Neuronal stem cell (in vitro differentiated cells): ENCODE measurements at regions not wholly inside any gene's neighbourhood (a gene's known extent, or its start where the extent isn't known, plus 50 kb on each side); places are given as distances from the start of the nearest gene placed in this dataset.

ENCODE experiments used
- DNase-seq: peaks from one replicate; pipeline ENCODE4 v3.0.0-alpha.2; 2013; ENCODE audit warnings: low spot score
- H2AFZ ChIP-seq: one replicate; pipeline ENCODE4 v1.6.1; 2013; ENCODE audit warnings: mild to moderate bottlenecking, low read length, inconsistent platforms
- H2AK5ac ChIP-seq: 2 replicates; pipeline ENCODE4 v1.6.1; 2013; ENCODE audit warnings: low read depth, mild to moderate bottlenecking, inconsistent platforms, low read length, moderate library complexity, mixed read lengths
- H2BK120ac ChIP-seq: 2 replicates; pipeline ENCODE4 v1.6.1; 2013; ENCODE audit warnings: low read depth, mild to moderate bottlenecking, inconsistent platforms, low read length, moderate library complexity, mixed read lengths
- H2BK12ac ChIP-seq: one replicate; pipeline ENCODE4 v1.6.1; 2013; ENCODE audit warnings: low read length, inconsistent platforms
- H2BK15ac ChIP-seq: 2 replicates; pipeline ENCODE4 v1.6.1; 2013; ENCODE audit warnings: mild to moderate bottlenecking, low read length, inconsistent platforms, mixed read lengths
- H2BK5ac ChIP-seq: one replicate; pipeline ENCODE4 v1.6.1; 2013; ENCODE audit warnings: inconsistent platforms, mild to moderate bottlenecking, low read length, moderate library complexity
- H3K14ac ChIP-seq: one replicate; pipeline ENCODE4 v1.6.1; 2013; ENCODE audit warnings: low read length, inconsistent platforms
- H3K18ac ChIP-seq: 2 replicates; pipeline ENCODE4 v1.6.1; 2013; ENCODE audit warnings: low read length, inconsistent platforms
- H3K23ac ChIP-seq: 2 replicates; pipeline ENCODE4 v1.6.1; 2013; ENCODE audit warnings: low read depth, mild to moderate bottlenecking, mixed read lengths, low read length, inconsistent platforms; ENCODE audit not compliant: poor library complexity
- H3K27ac ChIP-seq: replicated peaks from 3 replicates; pipeline ENCODE4 v1.5.1; 2013; ENCODE audit warnings: low read length, inconsistent platforms
- H3K27me3 ChIP-seq, 3 experiments: 2 replicates each; pipeline ENCODE4 v1.6.1; 2013; ENCODE audit warnings: low read length in 3 of 3, mild to moderate bottlenecking in 2 of 3, inconsistent platforms in 1 of 3, low read depth in 1 of 3, mixed read lengths in 1 of 3, moderate library complexity in 1 of 3; ENCODE audit not compliant: control insufficient read depth in 3 of 3, insufficient read depth in 3 of 3
- H3K36me3 ChIP-seq, 2 donors: replicated peaks in 1 of 2; 2 replicates each; pipeline ENCODE4 v1.6.1; 2013; ENCODE audit warnings: low read length in 2 of 2; ENCODE audit not compliant: control insufficient read depth in 2 of 2, insufficient read depth in 2 of 2
- H3K4ac ChIP-seq: 2 replicates; pipeline ENCODE4 v1.6.1; 2013; ENCODE audit warnings: inconsistent platforms, mild to moderate bottlenecking, low read length, moderate library complexity
- H3K4me1 ChIP-seq, 2 donors: 1 replicate in 1 of 2; 2 replicates in 1 of 2; pipeline ENCODE4 v1.6.1; 2013; ENCODE audit warnings: low read length in 2 of 2, low read depth in 1 of 2; ENCODE audit not compliant: control insufficient read depth in 2 of 2, insufficient read depth in 1 of 2
- H3K4me2 ChIP-seq: one replicate; pipeline ENCODE4 v1.6.1; 2013; ENCODE audit warnings: mild to moderate bottlenecking, low read length, inconsistent platforms; ENCODE audit not compliant: insufficient read depth, poor library complexity, severe bottlenecking
- H3K4me3 ChIP-seq, 2 donors: 2 replicates each; pipeline ENCODE4 v1.5.1; 2013; ENCODE audit warnings: low read length in 2 of 2, mild to moderate bottlenecking in 2 of 2, inconsistent platforms in 1 of 2, moderate library complexity in 1 of 2
- H3K79me1 ChIP-seq: one replicate; pipeline ENCODE4 v1.6.1; 2013; ENCODE audit warnings: low read depth, mild to moderate bottlenecking, inconsistent platforms, low read length, moderate library complexity
- H3K9ac ChIP-seq: one replicate; pipeline ENCODE4 v1.6.1; 2013; ENCODE audit warnings: mild to moderate bottlenecking, low read depth, low read length, inconsistent platforms; ENCODE audit not compliant: poor library complexity
- H3K9me3 ChIP-seq, 2 donors: replicated peaks in 1 of 2; 2 replicates each; pipeline versions ENCODE3 to v1.6.1; 2013; ENCODE audit warnings: low read length in 2 of 2, mild to moderate bottlenecking in 2 of 2, inconsistent platforms in 1 of 2, low read depth in 1 of 2, mixed read lengths in 1 of 2, moderate library complexity in 1 of 2; ENCODE audit not compliant: control insufficient read depth in 2 of 2, insufficient read depth in 1 of 2
- H4K8ac ChIP-seq: one replicate; pipeline ENCODE4 v1.6.1; 2013; ENCODE audit warnings: low read depth, mild to moderate bottlenecking, inconsistent platforms, low read length, moderate library complexity
- H4K91ac ChIP-seq: one replicate; pipeline ENCODE4 v1.6.1; 2013; ENCODE audit warnings: low read length, low read depth, mild to moderate bottlenecking, inconsistent platforms; ENCODE audit not compliant: poor library complexity
- WGBS, 2 donors: extraction: QIAGEN DNeasy Blood & Tissue Kit; methylation state at CpG; one replicate each; pipeline ENCODE4 v1.1.7; 2013; ENCODE audit warnings: missing lambda C conversion rate in 2 of 2, mixed read lengths in 1 of 2; ENCODE audit not compliant: insufficient read length in 2 of 2, insufficient replicate concordance in 1 of 2; ENCODE audit errors: extremely low coverage in 2 of 2; 5-methylcytosine and 5-hydroxymethylcytosine counted together

DNA sequence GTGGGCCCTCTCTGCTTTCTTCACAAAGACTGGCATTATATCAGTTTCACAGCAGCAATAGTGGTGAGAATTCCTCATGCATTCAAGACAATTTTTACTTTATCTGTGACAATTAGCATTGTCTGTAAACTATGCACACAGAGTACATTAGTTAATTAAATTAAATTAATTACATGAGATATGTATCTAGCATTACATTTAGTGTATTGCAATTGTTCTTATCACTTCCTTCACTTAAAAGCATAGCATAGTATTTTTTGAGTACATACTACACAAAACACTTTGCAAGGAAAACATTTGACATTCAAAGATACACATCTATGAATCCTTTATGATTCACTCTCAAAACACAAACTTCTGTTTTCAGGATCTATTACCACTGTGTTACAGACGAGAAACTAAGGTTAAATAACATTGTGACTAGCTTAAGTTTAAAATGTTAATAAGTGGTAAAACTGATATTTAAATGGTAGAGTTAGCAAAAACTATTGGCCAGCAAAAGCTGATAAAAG is 1542.6 kb downstream of the PLA2G4A start:
- Histone ChIP-seq H4K91ac (no peak overlapping the region), H3K27me3 (no peaks in the 10 kb centered on the region), H3K79me1 (no peaks in the 10 kb centered on the region), H2AK5ac (no peak overlapping the region), H3K9me3 (no peaks in the 10 kb centered on the region), H3K27ac (no peak overlapping the region), H3K18ac (no peak overlapping the region), H3K4me2 (no peak overlapping the region), H2BK12ac (no peak overlapping the region), H3K4me3 (no peak overlapping the region), H2BK120ac (no peak overlapping the region), H2BK5ac (no peak overlapping the region), H3K14ac (no peak overlapping the region), H3K9ac (no peak overlapping the region), H4K8ac (no peak overlapping the region), H3K23ac (no peak overlapping the region), H2AFZ (no peak overlapping the region), H3K4me1 (no peaks in the 10 kb centered on the region), H2BK15ac (no peak overlapping the region), H3K4ac (no peak overlapping the region), H3K36me3 (no peaks in the 10 kb centered on the region)
- DNase-seq, result no peak
- WGBS, 2 donors, result no CpG with 5 or more reads among the region's 1 CpG

DNA sequence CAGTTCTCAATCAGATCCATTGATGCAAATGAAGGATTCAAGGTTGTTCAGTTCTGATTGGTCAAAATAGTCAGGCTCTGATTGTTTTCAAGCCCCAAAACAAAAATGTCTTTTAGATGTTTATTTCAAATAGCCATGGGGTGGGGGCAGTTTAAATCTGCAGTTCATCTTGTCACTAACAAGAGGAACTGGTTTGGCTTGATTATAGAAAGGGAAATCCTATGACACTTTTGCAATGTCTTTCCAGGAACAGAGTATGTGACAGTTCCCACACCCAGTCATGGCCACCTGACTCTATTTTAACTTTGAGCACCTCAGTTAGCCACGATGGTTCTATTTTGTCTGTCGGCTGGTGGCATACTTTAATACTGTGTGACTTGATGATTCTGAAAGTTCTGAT is 1544.1 kb downstream of the PLA2G4A start:
- H3K9me3 ChIP-seq, result no peaks in the 10 kb centered on the region
- H3K27me3 ChIP-seq, result no peaks in the 10 kb centered on the region
- no CpG with 5 or more reads among the region's 2 CpGs for WGBS, 2 donors

GRCh38 chr1:188382851-188383250 is 1554.1 kb downstream of the PLA2G4A start:
- H2AFZ ChIP-seq, result no peak overlapping the region
- H2BK12ac ChIP-seq, result no peak overlapping the region
- no peak overlapping the region for H3K4me2 ChIP-seq
- H3K23ac ChIP-seq, result no peak overlapping the region
- no peak overlapping the region for H2BK5ac ChIP-seq
- no peak overlapping the region for H2AK5ac ChIP-seq
- H3K9me3 ChIP-seq, result peaks cover 0 to 1% of the 10 kb centered on the region in 2 donors
- no peak overlapping the region for H3K27ac ChIP-seq
- DNase-seq, result no peak
- H4K8ac ChIP-seq, result no peak overlapping the region
- no peak overlapping the region for H2BK15ac ChIP-seq
- H3K36me3 ChIP-seq, result no peaks in the 10 kb centered on the region
- no peaks in the 10 kb centered on the region for H3K27me3 ChIP-seq
- no peak overlapping the region for H3K4ac ChIP-seq
- H4K91ac ChIP-seq, result no peak overlapping the region
- H2BK120ac ChIP-seq, result no peak overlapping the region
- WGBS, 2 donors, result no CpG with 5 or more reads among the region's 2 CpGs
- no peak overlapping the region for H3K9ac ChIP-seq
- H3K4me3 ChIP-seq, result no peak overlapping the region
- no peaks in the 10 kb centered on the region for H3K79me1 ChIP-seq
- H3K18ac ChIP-seq, result no peak overlapping the region
- no peak overlapping the region for H3K14ac ChIP-seq
- no peaks in the 10 kb centered on the region for H3K4me1 ChIP-seq

More for the DNA sequence above, 1544.1 kb downstream of the PLA2G4A start:
- Histone ChIP-seq H3K23ac (no peak overlapping the region), H4K8ac (no peak overlapping the region), H3K4me3 (no peak overlapping the region), H4K91ac (no peak overlapping the region), H2BK5ac (no peak overlapping the region), H3K4ac (no peak overlapping the region), H3K4me1 (no peaks in the 10 kb centered on the region), H2AK5ac (no peak overlapping the region), H3K79me1 (no peaks in the 10 kb centered on the region), H3K18ac (no peak overlapping the region), H3K9ac (no peak overlapping the region), H2BK15ac (no peak overlapping the region), H2BK120ac (no peak overlapping the region), H2BK12ac (no peak overlapping the region), H3K14ac (no peak overlapping the region), H2AFZ (no peak overlapping the region), H3K27ac (no peak overlapping the region), H3K4me2 (no peak overlapping the region), H3K36me3 (no peaks in the 10 kb centered on the region)
- DNase-seq, result no peak

- Histone ChIP-seq H2BK12ac (no peak overlapping the region), H3K36me3 (no peaks in the 10 kb centered on the region), H3K14ac (no peak overlapping the region), H3K4ac (no peak overlapping the region), H3K4me2 (no peak overlapping the region), H4K91ac (no peak overlapping the region), H3K9ac (no peak overlapping the region), H3K4me3 (no peak overlapping the region), H3K23ac (no peak overlapping the region), H2AFZ (no peak overlapping the region), H3K18ac (no peak overlapping the region), H3K27me3 (no peaks in the 10 kb centered on the region), H2BK15ac (no peak overlapping the region), H2AK5ac (no peak overlapping the region), H4K8ac (no peak overlapping the region), H3K27ac (no peak overlapping the region), H3K79me1 (no peaks in the 10 kb centered on the region), H2BK5ac (no peak overlapping the region), H3K4me1 (no peaks in the 10 kb centered on the region), H2BK120ac (no peak overlapping the region), H3K9me3 (no peaks in the 10 kb centered on the region)
- no CpG with 5 or more reads among the region's 5 CpGs for WGBS, 2 donors
- DNase-seq, result no peak
Observed at GRCh38 chr1:188386161-188386560, 1557.4 kb downstream of the PLA2G4A start.
